Osteoblast (primary cell): ENCODE measurements at regions not wholly inside any gene's neighbourhood (a gene's known extent, or its start where the extent isn't known, plus 50 kb on each side); places are given as distances from the start of the nearest gene placed in this dataset.
A peak's percentile ranks its signal among the peaks of the same experiment; 100 is the strongest.

Experiments
- DNase-seq: peaks from one replicate; pipeline ENCODE4 v3.0.0; 2011; ENCODE audit warnings: low spot score, mixed read lengths; ENCODE audit not compliant: insufficient read length; ENCODE audit errors: missing footprints
- H2AFZ ChIP-seq: 2 replicates; pipeline ENCODE4 v1.6.0; 2011; ENCODE audit warnings: mild to moderate bottlenecking, low read length
- H3K27ac ChIP-seq: 2 replicates; pipeline ENCODE4 v1.5.1; 2011; ENCODE audit warnings: mild to moderate bottlenecking, low read depth, low read length, moderate library complexity
- H3K27me3 ChIP-seq: 2 replicates; pipeline ENCODE4 v1.6.0; 2012; ENCODE audit warnings: mild to moderate bottlenecking, control low read depth, inconsistent platforms, low read length, moderate library complexity; ENCODE audit not compliant: insufficient read depth
- H3K36me3 ChIP-seq: 2 replicates; pipeline ENCODE4 v1.5.1; 2011; ENCODE audit warnings: mild to moderate bottlenecking, low read length, control low read depth, moderate library complexity; ENCODE audit not compliant: insufficient read depth
- H3K4me1 ChIP-seq: 2 replicates; pipeline ENCODE4 v1.5.1; 2011; ENCODE audit warnings: mild to moderate bottlenecking, low read length, control low read depth, moderate library complexity; ENCODE audit not compliant: insufficient read depth
- H3K4me2 ChIP-seq: 2 replicates; pipeline ENCODE4 v1.6.0; 2011; ENCODE audit warnings: mild to moderate bottlenecking, low read length; ENCODE audit not compliant: insufficient read depth
- H3K4me3 ChIP-seq: fragments of 200-600 bp; sonication (generic); 3 replicates; pipeline ENCODE4 v1.5.1; 2012; ENCODE audit warnings: mild to moderate bottlenecking, low read length, inconsistent platforms; ENCODE audit not compliant: insufficient read depth
- H3K79me2 ChIP-seq: 2 replicates; pipeline ENCODE4 v1.6.0; 2012; ENCODE audit warnings: mild to moderate bottlenecking, low read length, control low read depth, inconsistent platforms; ENCODE audit not compliant: insufficient read depth
- H3K9me3 ChIP-seq: 2 replicates; pipeline ENCODE4 v1.5.1; 2011; ENCODE audit warnings: low read depth, low read length, control low read depth
- H4K20me1 ChIP-seq: 2 replicates; pipeline ENCODE4 v1.6.0; 2012; ENCODE audit warnings: mild to moderate bottlenecking, low read length, control low read depth; ENCODE audit not compliant: insufficient read depth
- CTCF ChIP-seq: IDR thresholded peaks from 2 replicates; pipeline ENCODE4 v1.5.1; 2011; ENCODE audit warnings: mild to moderate bottlenecking, low read depth, low read length, moderate library complexity; ENCODE audit errors: extremely low read depth

- Histone ChIP-seq H3K4me1 (peaks cover 9% of the 10 kb centered on the region), H3K4me3 (no peak overlapping the region), H3K79me2 (no peaks in the 10 kb centered on the region), H4K20me1 (no peaks in the 10 kb centered on the region), H2AFZ (no peak overlapping the region), H3K27me3 (no peaks in the 10 kb centered on the region), H3K27ac (peak overlapping the region; percentile 18), H3K9me3 (no peaks in the 10 kb centered on the region), H3K4me2 (no peak overlapping the region), H3K36me3 (no peaks in the 10 kb centered on the region)
- DNase-seq = no peak
- TF ChIP-seq CTCF = no peak
These were observed 459.1 kb upstream of the MDFIC2 start for GRCh38 chr3:70771426-70772147.

GRCh38 chr3:70770650-70771049 is 458.2 kb upstream of the MDFIC2 start:
- Histone ChIP-seq H3K4me1 (peaks cover 9% of the 10 kb centered on the region), H3K4me3 (no peak overlapping the region), H3K9me3 (no peaks in the 10 kb centered on the region), H3K4me2 (no peak overlapping the region), H3K27me3 (no peaks in the 10 kb centered on the region), H3K79me2 (no peaks in the 10 kb centered on the region), H3K27ac (no peak overlapping the region), H4K20me1 (no peaks in the 10 kb centered on the region), H3K36me3 (no peaks in the 10 kb centered on the region), H2AFZ (peak overlapping the region; percentile 61)
- TF ChIP-seq CTCF = no peak
- DNase-seq = no peak

GRCh38 chr3:70766301-70766700 is 453.9 kb upstream of the MDFIC2 start:
- H3K27ac ChIP-seq = no peak overlapping the region
- H3K36me3 ChIP-seq = no peaks in the 10 kb centered on the region
- H3K79me2 ChIP-seq = no peaks in the 10 kb centered on the region
- no peak for DNase-seq
- no peaks in the 10 kb centered on the region for H3K27me3 ChIP-seq
- no peak overlapping the region for H3K4me3 ChIP-seq
- no peaks in the 10 kb centered on the region for H3K9me3 ChIP-seq
- H3K4me1 ChIP-seq = peaks cover 5% of the 10 kb centered on the region
- no peak for TF ChIP-seq CTCF
- H2AFZ ChIP-seq = no peak overlapping the region
- no peak overlapping the region for H3K4me2 ChIP-seq
- no peaks in the 10 kb centered on the region for H4K20me1 ChIP-seq

- DNase-seq = no peak
- H3K79me2 ChIP-seq = no peaks in the 10 kb centered on the region
- TF ChIP-seq CTCF = no peak
These were observed 451.5 kb upstream of the MDFIC2 start for GRCh38 chr3:70763894-70764293.

More at GRCh38 chr3:70763894-70764293, 451.5 kb upstream of the MDFIC2 start:
- Histone ChIP-seq H3K4me2 (no peak overlapping the region), H2AFZ (no peak overlapping the region), H3K36me3 (no peaks in the 10 kb centered on the region), H3K4me3 (no peak overlapping the region), H3K9me3 (no peaks in the 10 kb centered on the region), H4K20me1 (no peaks in the 10 kb centered on the region), H3K27ac (no peak overlapping the region), H3K4me1 (no peaks in the 10 kb centered on the region), H3K27me3 (no peaks in the 10 kb centered on the region)
